HG03095 (cell line): ENCODE measurements at regions not wholly inside any gene's neighbourhood (a gene's known extent, or its start where the extent isn't known, plus 50 kb on each side); places are given as distances from the start of the nearest gene placed in this dataset.
"Not testable (repeated sequence)": the region's sequence is repeated elsewhere in the genome, so short reads cannot be mapped to it uniquely, and the experiment has no call there.

Source experiments
- ATAC-seq: cut with Tn5 transposase; IDR thresholded peaks from one replicate; pipeline ENCODE4 v1.9.1; 2021; ENCODE audit warnings: moderate library complexity; ENCODE audit not compliant: unreplicated experiment

- no peak for ATAC-seq
Measured at GRCh38 chrX:39426101-39426500, 624.8 kb downstream of the MID1IP1 start.

DNA sequence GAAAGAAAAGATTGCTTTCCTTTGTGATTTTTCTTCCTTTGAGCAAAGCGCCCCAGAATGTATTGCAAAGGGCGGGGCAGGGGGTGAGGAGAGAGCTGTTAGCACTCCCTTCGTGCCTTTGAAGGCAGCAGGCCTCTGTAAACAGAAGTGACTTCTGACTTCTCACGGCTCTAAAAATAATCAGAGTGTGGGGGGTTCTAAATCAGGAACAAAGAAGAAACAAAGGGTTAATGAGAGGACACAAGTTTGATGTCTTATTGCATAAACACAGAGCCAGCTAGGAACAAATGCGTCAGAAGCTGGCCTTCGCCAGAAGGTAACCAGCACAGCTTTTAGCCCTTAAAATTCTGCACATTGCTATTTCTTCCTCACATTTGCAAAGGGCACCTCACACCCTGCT lies 626.2 kb downstream of the MID1IP1 start:
- ATAC-seq: no peak

- ATAC-seq: no peak
Measured at GRCh38 chrX:39427906-39428305, 626.6 kb downstream of the MID1IP1 start.

GRCh38 chrX:39430551-39430950 lies 629.3 kb downstream of the MID1IP1 start:
- no peak for ATAC-seq

DNA sequence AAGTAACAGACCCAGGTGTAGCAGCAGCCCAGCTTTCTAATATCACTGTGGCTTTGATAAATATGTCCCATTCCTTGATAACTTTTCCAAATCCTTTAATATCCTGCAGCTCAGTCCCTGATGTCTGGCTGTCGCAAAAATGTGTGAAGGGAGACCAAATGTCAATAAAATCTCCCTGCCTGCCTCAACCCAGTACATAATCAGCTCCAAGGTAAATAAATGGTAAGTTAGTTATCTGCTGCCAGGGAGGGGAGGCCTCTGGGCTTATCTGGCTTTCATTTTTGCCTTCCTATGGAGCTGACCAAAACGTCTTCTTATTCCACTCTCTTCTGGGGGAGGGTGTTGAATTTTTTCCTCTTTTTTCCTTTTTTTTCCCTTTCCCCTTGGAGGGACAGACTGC lies 630.6 kb downstream of the MID1IP1 start:
- no peak for ATAC-seq

- ATAC-seq: not testable (repeated sequence)
Measured at GRCh38 chrX:39434671-39435070, 633.4 kb downstream of the MID1IP1 start.

DNA sequence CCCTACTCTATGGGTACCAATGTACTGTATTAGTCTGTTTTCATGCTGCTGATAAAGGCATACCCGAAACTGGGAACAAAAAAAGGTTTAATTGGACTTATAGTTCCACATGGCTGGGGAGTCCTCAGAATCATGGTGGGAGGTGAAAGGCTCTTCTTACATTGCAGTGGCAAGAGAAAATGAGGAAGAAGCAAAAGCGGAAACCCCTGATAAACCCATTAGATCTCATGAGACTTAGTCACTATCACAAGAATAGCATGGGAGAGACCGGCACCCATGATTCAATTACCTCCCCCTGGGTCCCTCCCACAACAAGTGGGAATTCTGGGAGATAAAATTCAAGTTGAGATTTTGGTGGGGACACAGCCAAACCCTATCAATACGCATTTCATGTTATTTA lies 635.3 kb downstream of the MID1IP1 start:
- not testable (repeated sequence) for ATAC-seq

DNA sequence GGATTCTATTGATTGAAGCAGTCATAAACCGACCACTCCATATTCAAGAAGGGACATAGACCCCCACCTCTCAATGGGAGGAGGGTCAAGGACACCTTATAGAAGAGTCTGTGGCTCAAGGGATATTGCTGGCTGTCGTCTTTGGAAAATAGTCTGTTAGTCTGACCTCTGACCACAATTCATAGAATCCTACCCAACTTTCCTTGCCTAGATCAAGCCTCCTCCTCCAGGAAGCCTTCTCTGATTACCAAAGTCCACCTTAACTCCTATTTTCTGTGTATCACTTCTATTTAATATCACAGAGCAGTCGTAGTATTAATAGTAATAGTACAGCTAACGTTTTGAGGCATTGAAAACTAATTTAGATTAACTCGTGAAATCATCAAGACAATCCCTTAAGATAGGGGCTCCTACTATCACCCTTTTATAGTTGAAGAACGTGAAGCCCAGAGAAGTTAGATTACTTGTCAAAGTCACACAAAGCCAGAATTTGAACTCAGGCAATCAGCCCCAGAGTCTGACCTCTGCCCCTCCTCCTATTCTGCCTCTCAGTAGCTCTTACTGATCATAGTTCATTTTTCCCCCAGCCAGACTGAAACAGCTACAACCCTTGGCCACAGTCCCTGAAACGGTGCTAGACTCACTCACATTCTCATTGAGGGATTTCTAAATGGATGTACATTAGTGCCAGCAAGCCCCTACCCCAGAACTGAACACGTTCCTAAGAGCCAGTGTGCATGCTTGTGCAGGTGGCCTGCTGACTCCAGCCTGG lies 636.6 kb downstream of the MID1IP1 start:
- ATAC-seq: no peak

DNA sequence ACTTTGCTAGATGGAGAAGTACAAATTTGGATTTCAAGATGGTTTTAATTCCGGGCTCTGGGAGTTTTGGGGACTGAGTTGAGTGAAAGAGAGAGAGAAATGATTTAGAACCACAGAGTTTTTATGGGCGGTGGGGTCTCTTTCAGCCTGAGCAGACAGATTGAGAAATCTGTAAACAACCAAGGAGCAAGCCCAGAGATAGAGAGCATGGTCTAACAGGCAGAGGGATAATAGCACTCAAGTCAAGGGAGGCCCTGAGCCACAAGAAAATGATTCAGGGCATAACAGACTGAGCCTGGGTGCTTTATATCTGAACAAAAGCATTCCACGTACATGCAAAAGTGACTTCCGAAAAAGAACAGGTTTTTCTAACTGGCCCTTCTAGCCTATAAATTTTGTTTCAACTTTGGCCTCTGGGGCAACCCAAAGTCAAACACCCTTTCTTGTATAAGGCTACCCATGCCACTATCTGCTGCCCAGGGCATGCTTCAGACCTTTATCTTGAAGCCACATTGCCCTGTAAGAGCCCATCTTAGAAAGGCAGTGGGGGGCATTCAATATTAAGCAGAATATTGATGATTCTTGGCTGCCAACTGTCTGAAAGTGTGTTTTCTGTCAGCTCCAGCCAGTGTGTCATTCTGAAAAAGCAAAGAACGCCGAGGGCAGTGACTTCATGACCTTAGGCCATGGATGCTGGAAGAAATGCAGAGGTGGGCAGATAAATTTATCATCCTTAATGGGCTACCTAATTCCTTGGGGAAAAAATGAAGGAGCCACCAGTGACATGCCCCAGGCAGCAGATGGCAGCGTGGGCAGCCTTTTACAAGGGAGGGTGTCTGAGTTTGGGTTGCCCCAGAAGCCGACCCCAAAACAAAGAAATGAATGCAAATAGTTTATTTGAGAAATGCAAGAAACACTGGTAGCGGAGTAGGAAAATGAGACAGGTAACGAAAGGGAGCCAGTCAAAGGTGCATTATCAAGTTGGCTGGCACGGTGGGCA lies 637.6 kb downstream of the MID1IP1 start:
- ATAC-seq: no peak

DNA sequence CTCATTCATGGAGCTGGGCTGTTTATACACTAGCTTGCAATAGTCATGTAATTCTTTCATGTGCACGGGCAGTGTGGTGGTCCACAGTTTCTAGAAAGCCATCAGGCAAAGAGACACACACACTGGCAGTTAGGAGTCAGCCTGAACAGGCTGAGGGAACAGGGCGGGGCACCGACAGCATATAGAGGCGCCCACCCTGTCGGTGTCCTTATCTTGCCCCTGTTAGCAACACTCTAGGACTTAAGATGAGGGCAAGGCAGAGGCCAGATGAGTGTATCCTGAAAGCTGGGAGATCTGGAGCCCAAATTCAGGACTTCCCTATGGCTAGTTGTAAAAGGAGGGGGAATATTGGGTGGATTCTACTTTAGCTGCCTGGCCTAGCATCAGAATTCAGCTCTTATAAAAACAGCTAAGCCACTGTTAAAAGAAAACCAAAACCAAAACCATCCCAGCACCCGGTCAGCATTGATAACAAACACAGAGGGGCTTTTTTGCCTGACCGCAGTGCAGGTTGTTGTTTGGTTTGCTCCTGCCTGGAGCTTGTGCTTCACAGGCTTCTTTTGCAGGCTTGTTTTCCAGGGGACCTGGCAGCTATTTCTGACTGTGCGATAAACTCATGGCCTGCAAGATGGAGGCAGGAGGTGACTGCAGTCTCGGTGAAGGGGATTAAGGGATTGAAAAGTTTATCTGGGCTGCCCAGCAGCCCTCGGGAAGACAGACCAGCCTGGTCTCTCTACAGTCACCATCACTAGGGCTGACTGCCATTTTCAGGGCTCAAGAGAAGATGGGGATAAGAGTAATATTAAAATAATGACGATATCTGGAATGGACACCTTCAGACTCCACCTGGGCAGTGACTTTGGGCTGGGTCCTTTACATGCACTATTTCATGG lies 638.9 kb downstream of the MID1IP1 start:
- ATAC-seq: peak; percentile 81

DNA sequence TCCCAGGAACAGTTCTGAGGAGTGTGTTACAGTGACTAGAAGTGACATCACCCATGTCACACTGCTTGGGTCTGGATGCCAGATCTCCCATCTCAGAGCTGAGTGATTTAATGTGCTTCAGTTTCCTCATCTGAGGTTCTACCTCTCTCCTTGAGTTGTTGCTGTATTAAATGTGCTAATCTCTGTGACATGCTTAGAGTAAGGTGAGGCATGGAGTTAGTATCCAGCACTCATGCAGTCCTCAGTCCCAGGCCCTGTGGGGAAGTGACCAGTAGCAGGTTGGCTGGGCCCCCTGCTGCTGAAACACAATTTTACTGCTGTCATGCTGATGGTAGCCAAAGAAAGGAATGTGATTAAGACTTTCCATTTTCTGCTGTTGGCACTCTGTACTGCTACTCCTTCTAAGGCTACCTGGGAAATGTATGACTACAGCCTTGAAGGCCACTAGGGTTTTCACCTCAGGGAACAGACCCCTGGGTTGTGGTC lies 639.6 kb downstream of the MID1IP1 start:
- peak; percentile 13 for ATAC-seq

GRCh38 chrX:39442332-39442731 lies 641.1 kb downstream of the MID1IP1 start:
- peak; percentile 48 for ATAC-seq

- ATAC-seq: no peak
Measured at GRCh38 chrX:39443240-39443639, 642.0 kb downstream of the MID1IP1 start.

- ATAC-seq: no peak
Measured at GRCh38 chrX:39445336-39445735, 644.1 kb downstream of the MID1IP1 start.

- ATAC-seq: no peak
Measured at GRCh38 chrX:39449352-39449751, 648.1 kb downstream of the MID1IP1 start.

GRCh38 chrX:39450234-39450977 lies 647.4 kb downstream of the BCOR start:
- ATAC-seq: no peak

DNA sequence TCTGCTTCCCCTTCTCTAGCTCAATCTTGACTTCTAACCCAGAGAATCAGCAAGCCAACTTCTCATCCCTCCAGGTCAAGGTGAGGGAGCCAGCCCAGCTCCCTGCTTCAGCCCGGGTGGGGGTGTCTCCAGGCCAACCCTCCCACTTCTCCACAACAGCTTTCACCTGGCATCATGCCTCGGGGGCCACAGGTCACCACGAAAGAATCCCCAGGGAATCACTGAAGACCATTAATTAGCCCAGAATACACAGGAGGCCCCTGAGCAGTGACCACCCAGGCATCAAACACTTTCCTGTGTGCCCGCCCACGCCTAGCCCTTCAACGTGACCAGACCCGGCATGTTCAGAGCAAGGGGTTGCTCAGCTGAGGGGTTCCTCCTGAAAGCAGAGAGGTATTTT lies 646.7 kb downstream of the BCOR start:
- no peak for ATAC-seq

GRCh38 chrX:39452401-39452800 lies 645.4 kb downstream of the BCOR start:
- ATAC-seq: no peak

DNA sequence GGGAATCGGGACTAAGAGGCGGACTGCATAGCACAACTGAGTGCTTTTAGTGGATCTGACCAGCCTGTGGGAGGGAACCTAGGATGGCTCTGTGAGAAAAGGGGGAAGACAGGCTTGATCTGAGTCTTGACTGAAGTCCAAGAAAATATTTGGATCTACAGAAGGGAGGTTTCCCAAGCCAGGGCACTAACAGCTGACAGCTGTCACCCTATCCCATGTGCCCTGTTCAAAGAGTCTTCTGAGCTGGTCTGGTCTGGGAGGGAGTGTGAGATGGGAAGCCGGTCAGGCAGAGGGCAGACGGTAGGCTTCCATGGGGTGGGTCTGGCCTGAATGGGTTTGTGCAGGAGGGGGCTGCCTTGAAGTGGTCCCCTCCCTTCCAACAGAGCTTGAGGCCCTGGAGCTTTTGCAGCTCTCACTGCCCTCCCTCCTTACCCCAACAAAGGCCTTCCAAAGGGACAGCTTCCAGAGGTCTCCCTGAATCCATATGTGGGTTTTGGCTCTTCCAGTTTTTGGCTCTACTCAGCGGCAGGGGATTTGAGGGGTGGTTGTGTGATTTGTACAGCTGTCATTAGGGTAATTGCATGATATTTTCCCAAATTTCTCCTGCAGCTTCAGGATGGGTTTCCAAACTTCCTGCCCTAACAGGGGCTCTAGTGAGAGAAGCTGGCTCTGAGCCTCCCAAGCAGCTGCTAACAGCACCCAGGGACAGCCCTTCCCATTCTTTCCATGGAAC lies 643.7 kb downstream of the BCOR start:
- no peak for ATAC-seq
